K562 (cell line): ENCODE measurements at regions not wholly inside any gene's neighbourhood (a gene's known extent, or its start where the extent isn't known, plus 50 kb on each side); places are given as distances from the start of the nearest gene placed in this dataset.

Experiments
- ATAC-seq: fragments of 200-7000 bp; cut with Tn5 transposase; 3 replicates; pipeline ENCODE4 v1.9.1; 2020; ENCODE audit warnings: moderate library complexity
- BruUV-seq: library from RNA; stranded (reverse); fragments of 400-500 nt; replicated peaks from 2 replicates; lab custom pipeline; 2021; lab: Mats Ljungman, UMichigan
- CTCF ChIA-PET: fragments of 300-600 bp; formaldehyde crosslinking; extraction: SDS; loops from one replicate; lab custom pipeline; 2021; ENCODE audit warnings: low intra/inter-chr PET ratio; lab: Yijun Ruan, JAX
- POLR2A ChIA-PET: fragments of 300-600, 350-650 bp; sonication (Branson Sonifier 250); formaldehyde crosslinking; extraction: SDS; loops from one replicate; lab custom pipeline; 2021; ENCODE audit warnings: antibody characterized with exemption, inconsistent platforms; lab: Yijun Ruan, JAX
- DNase-seq, 4 experiments: peaks; one replicate each; pipeline versions ENCODE4 v3.0.0 to v3.0.0-alpha.2; 2011 to 2018; ENCODE audit warnings: low spot score in 3 of 4, mixed read lengths in 3 of 4; ENCODE audit errors: extremely low read depth in 1 of 4
- FAIRE-seq: peaks from 2 replicates; lab custom pipeline; 2011; peaks lifted over from hg19 to GRCh38; lab: Jason Lieb, UNC
- H2AFZ ChIP-seq: 2 replicates; pipeline ENCODE4 v1.6.0; 2011; ENCODE audit warnings: low read depth, low read length, control low read depth, inconsistent platforms
- H3K27ac ChIP-seq: fragments of 200-600 bp; 3 replicates; pipeline ENCODE4 v1.8.0; 2011; ENCODE audit warnings: low read depth, mild to moderate bottlenecking, control low read depth, inconsistent platforms, low read length, moderate library complexity, mixed read lengths; ENCODE audit errors: extremely low read depth
- H3K27me3 ChIP-seq, 2 experiments: fragments of 300-600 bp in 1 of 2; 2 replicates in 1 of 2; 3 replicates in 1 of 2; pipeline versions ENCODE4 v1.6.0 to v1.8.0; 2011; ENCODE audit warnings: inconsistent platforms in 2 of 2, low read length in 2 of 2, mild to moderate bottlenecking in 1 of 2, mixed read lengths in 1 of 2, moderate library complexity in 1 of 2; ENCODE audit not compliant: control insufficient read depth in 2 of 2, insufficient read depth in 2 of 2
- H3K36me3 ChIP-seq: fragments of 300-600 bp; 3 replicates; pipeline ENCODE4 v1.8.0; 2011; ENCODE audit warnings: mild to moderate bottlenecking, low read length, inconsistent platforms; ENCODE audit not compliant: control insufficient read depth, insufficient read depth
- H3K4me1 ChIP-seq, 2 experiments: fragments of 200-600 bp in 1 of 2; replicated peaks in 1 of 2; 2 replicates in 1 of 2; 3 replicates in 1 of 2; pipeline versions ENCODE4 v1.5.1 to v1.8.0; 2011; ENCODE audit warnings: inconsistent platforms in 2 of 2, low read length in 2 of 2, mild to moderate bottlenecking in 1 of 2, mixed read lengths in 1 of 2, moderate library complexity in 1 of 2; ENCODE audit not compliant: control insufficient read depth in 2 of 2, insufficient read depth in 2 of 2
- H3K4me2 ChIP-seq: 2 replicates; pipeline ENCODE4 v1.6.1; 2011; ENCODE audit warnings: low read length, control low read depth, inconsistent platforms, mixed read lengths; ENCODE audit not compliant: insufficient read depth
- H3K4me3 ChIP-seq: fragments of 200-600 bp; sonication (generic), shearing (Covaris generic); 2 replicates; pipeline ENCODE4 v1.5.1; 2016; ENCODE audit warnings: control low read depth, inconsistent platforms
- H3K79me2 ChIP-seq: fragments of 200-600 bp; 3 replicates; pipeline ENCODE4 v1.8.0; 2011; ENCODE audit warnings: low read length, inconsistent platforms; ENCODE audit not compliant: control insufficient read depth, insufficient read depth
- H3K9ac ChIP-seq, 2 experiments: 2 replicates each; pipeline versions ENCODE4 v1.6.0 to v1.6.1; 2011; ENCODE audit warnings: low read depth in 2 of 2, low read length in 2 of 2, control low read depth in 1 of 2, inconsistent platforms in 1 of 2, mild to moderate bottlenecking in 1 of 2, mixed read lengths in 1 of 2; ENCODE audit not compliant: insufficient read depth in 1 of 2
- H3K9me1 ChIP-seq: one replicate; pipeline ENCODE4 v1.6.0; 2011; ENCODE audit warnings: inconsistent platforms, mild to moderate bottlenecking, low read length, moderate library complexity; ENCODE audit not compliant: control insufficient read depth, insufficient read depth
- H3K9me3 ChIP-seq: replicated peaks from 2 replicates; pipeline ENCODE4 v1.5.1; 2011; ENCODE audit warnings: low read depth, low read length, inconsistent platforms; ENCODE audit not compliant: control insufficient read depth, insufficient read depth
- H4K20me1 ChIP-seq: replicated peaks from 2 replicates; pipeline ENCODE4 v1.6.1; 2011; ENCODE audit warnings: low read length, inconsistent platforms, mixed read lengths; ENCODE audit not compliant: control insufficient read depth, insufficient read depth
- EZH2 ChIP-seq: IDR thresholded peaks from 2 replicates; pipeline ENCODE4 v1.6.1; 2012; ENCODE audit warnings: low read depth, mild to moderate bottlenecking, inconsistent platforms, low read length, borderline replicate concordance
- GABPB1 ChIP-seq: sonication (generic); formaldehyde crosslinking; IDR thresholded peaks from 2 replicates; pipeline ENCODE4 v1.8.0; 2022; ENCODE audit warnings: mild to moderate bottlenecking, missing genetic modification reagents
- LCOR ChIP-seq: sonication (generic); formaldehyde crosslinking; IDR thresholded peaks from 2 replicates; pipeline ENCODE4 v1.8.0; 2022; ENCODE audit warnings: mild to moderate bottlenecking, missing genetic modification reagents
- ZNF3 ChIP-seq: fragments of 250-450 bp; sonication (Bioruptor Pico); IDR thresholded peaks from 2 replicates; pipeline ENCODE4 v1.5.0; 2021; ENCODE audit warnings: mild to moderate bottlenecking, moderate library complexity
- whole genome bisulfite sequencing: fragments of 100-300 bp; shearing (Covaris generic); methylation state at CpG from one replicate; pipeline ENCODE4 v1.1.6; 2016; ENCODE audit warnings: low coverage, mixed read lengths; ENCODE audit not compliant: insufficient coverage; ENCODE audit errors: missing lambda C conversion rate; 5-methylcytosine and 5-hydroxymethylcytosine counted together
- in situ Hi-C: fragments of 300-500 bp; cut with MboI; formaldehyde crosslinking; loops from 4 replicates; pipeline ENCODE4 v1.15.0; 2018; ENCODE audit warnings: inconsistent platforms, mixed read lengths
- intact Hi-C: fragments of 100-400 bp; cut with micrococcal nuclease; formaldehyde crosslinking; loops from 2 replicates; pipeline ENCODE4 v1.14.2; 2022
- TF ChIP-seq, protein P1 (sequence below): fragments of 450-650 bp; IDR thresholded peaks from 2 replicates; pipeline ENCODE4 v1.6.1; 2016; ENCODE audit warnings: low read depth, mild to moderate bottlenecking, moderate library complexity
- TF ChIP-seq, protein P2 (sequence below): fragments of 250-450 bp; sonication (Bioruptor Pico); IDR thresholded peaks from 2 replicates; pipeline ENCODE4 v1.8.0; 2021; ENCODE audit warnings: borderline replicate concordance, mild to moderate bottlenecking, moderate library complexity; ENCODE audit not compliant: poor library complexity, severe bottlenecking
- TF ChIP-seq, protein P3 (sequence below): fragments of 450-650 bp; IDR thresholded peaks from 2 replicates; pipeline ENCODE4 v1.6.1; 2016; ENCODE audit warnings: borderline replicate concordance

DNA sequence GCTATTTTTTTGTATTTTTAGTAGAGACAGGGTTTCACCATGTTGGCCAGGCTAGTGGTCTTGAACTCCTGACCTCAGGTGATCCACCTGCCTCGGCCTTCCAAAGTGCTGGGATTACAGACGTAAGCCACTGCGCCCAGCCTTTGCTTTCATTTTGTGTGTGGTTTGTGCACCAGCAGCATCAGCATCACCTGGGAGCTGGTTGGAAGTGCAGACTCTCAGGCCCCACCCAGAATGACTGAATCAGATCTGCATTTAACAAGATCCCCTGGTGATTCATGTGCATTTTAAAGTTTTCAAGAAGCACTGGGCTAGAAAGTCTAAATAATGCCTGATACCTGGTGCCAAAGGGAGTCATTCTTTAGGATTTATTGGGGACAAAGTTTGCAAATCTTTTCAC lies 73.4 kb upstream of the BNIP2 start:
- ATAC-seq (no peak), FAIRE-seq (no peak), DNase-seq (no peak)
- no peaks in the 10 kb centered on the region for H3K79me2 ChIP-seq
- no peak overlapping the region for H3K27ac ChIP-seq
- in situ Hi-C loops = no loop called here
- H4K20me1 ChIP-seq = no peaks in the 10 kb centered on the region
- no peaks in the 10 kb centered on the region for H3K9me3 ChIP-seq
- H3K9ac ChIP-seq = no peak overlapping the region
- CTCF ChIA-PET = no interaction called here
- no peak overlapping the region for H2AFZ ChIP-seq
- 0% methylated on average over 3 of the region's 3 CpGs for whole genome bisulfite sequencing
- H3K4me2 ChIP-seq = no peak overlapping the region
- H3K27me3 ChIP-seq = no peaks in the 10 kb centered on the region
- TF ChIP-seq LCOR (CRISPR knock-in tag) (no peak), GABPB1 (CRISPR knock-in tag) (no peak), EZH2 (no peak), ZNF3 (CRISPR knock-in tag) (no peak)
- TF ChIP-seq, protein P1, sequence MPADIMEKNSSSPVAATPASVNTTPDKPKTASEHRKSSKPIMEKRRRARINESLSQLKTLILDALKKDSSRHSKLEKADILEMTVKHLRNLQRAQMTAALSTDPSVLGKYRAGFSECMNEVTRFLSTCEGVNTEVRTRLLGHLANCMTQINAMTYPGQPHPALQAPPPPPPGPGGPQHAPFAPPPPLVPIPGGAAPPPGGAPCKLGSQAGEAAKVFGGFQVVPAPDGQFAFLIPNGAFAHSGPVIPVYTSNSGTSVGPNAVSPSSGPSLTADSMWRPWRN = no peak
- TF ChIP-seq, protein P2, sequence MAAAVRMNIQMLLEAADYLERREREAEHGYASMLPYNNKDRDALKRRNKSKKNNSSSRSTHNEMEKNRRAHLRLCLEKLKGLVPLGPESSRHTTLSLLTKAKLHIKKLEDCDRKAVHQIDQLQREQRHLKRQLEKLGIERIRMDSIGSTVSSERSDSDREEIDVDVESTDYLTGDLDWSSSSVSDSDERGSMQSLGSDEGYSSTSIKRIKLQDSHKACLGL (CRISPR knock-in tag) = no peak
- TF ChIP-seq, protein P3, sequence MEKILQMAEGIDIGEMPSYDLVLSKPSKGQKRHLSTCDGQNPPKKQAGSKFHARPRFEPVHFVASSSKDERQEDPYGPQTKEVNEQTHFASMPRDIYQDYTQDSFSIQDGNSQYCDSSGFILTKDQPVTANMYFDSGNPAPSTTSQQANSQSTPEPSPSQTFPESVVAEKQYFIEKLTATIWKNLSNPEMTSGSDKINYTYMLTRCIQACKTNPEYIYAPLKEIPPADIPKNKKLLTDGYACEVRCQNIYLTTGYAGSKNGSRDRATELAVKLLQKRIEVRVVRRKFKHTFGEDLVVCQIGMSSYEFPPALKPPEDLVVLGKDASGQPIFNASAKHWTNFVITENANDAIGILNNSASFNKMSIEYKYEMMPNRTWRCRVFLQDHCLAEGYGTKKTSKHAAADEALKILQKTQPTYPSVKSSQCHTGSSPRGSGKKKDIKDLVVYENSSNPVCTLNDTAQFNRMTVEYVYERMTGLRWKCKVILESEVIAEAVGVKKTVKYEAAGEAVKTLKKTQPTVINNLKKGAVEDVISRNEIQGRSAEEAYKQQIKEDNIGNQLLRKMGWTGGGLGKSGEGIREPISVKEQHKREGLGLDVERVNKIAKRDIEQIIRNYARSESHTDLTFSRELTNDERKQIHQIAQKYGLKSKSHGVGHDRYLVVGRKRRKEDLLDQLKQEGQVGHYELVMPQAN = no peak
- H3K9me1 ChIP-seq = no peaks in the 10 kb centered on the region
- intact Hi-C loops = no loop called here
- BruUV-seq = no TSS peak
- POLR2A ChIA-PET = interaction anchor here (0.5 kb wide), 1 partner anchor 10 kb away, joined by 3 read pairs; no protein-coding TSS in a partner anchor
- H3K4me3 ChIP-seq = no peak overlapping the region
- H3K4me1 ChIP-seq = no peaks in the 10 kb centered on the region
- H3K36me3 ChIP-seq = no peaks in the 10 kb centered on the region
